Endothelial cell (in vitro differentiated cells): ENCODE measurements at regions not wholly inside any gene's neighbourhood (a gene's known extent, or its start where the extent isn't known, plus 50 kb on each side); places are given as distances from the start of the nearest gene placed in this dataset.

ENCODE experiments used
- DNase-seq: peaks from one replicate; pipeline ENCODE4 v3.0.0; 2021; ENCODE audit warnings: low spot score
- H3K27ac Mint-ChIP-seq: one replicate; pipeline ENCODE4 v1.8.0; 2021; ENCODE audit warnings: mixed read lengths, inconsistent platforms; ENCODE audit not compliant: unreplicated experiment
- H3K27me3 Mint-ChIP-seq: one replicate; pipeline ENCODE4 v1.8.0; 2021; ENCODE audit warnings: mild to moderate bottlenecking, moderate library complexity, mixed read lengths, inconsistent platforms; ENCODE audit not compliant: unreplicated experiment
- H3K36me3 Mint-ChIP-seq: one replicate; pipeline ENCODE4 v1.8.0; 2021; ENCODE audit warnings: mild to moderate bottlenecking, low read depth, mixed read lengths, inconsistent platforms; ENCODE audit not compliant: unreplicated experiment
- H3K4me1 Mint-ChIP-seq: one replicate; pipeline ENCODE4 v1.8.0; 2021; ENCODE audit warnings: mild to moderate bottlenecking, mixed read lengths, inconsistent platforms; ENCODE audit not compliant: unreplicated experiment
- H3K4me3 Mint-ChIP-seq: one replicate; pipeline ENCODE4 v1.8.0; 2021; ENCODE audit warnings: mild to moderate bottlenecking, mixed read lengths, inconsistent platforms; ENCODE audit not compliant: unreplicated experiment
- H3K9me3 Mint-ChIP-seq: one replicate; pipeline ENCODE4 v1.8.0; 2021; ENCODE audit warnings: mixed read lengths, inconsistent platforms; ENCODE audit not compliant: unreplicated experiment
- TF ChIP-seq, protein P1 (sequence below): fragments of 200-600 bp; sonication (generic); IDR thresholded peaks from one replicate; pipeline ENCODE4 v1.5.0; 2021; ENCODE audit warnings: antibody characterized with exemption; ENCODE audit not compliant: unreplicated experiment

DNA sequence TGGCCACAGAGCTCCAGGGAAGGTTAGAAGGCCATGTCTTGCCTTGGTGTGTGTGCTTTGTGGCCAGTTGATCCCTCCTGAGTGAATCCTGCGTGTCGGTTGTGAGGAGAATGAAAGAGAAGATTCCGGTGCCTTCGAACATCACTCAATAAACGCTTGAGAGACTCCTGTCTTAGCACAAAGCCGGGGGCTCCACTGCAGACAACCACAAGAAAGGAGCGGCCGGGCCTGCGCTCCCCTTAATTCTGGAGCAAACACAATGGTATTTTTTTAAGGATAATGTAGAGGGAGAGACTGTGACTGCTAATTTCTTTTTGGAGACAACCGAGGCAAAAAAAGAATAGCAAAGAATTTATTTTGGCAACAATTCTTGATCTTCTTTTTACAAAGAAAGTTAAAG lies 286.8 kb upstream of the SHH start:
- Mint-ChIP-seq H3K9me3 (no peaks in the 10 kb centered on the region), H3K4me1 (no peaks in the 10 kb centered on the region), H3K4me3 (no peak overlapping the region), H3K36me3 (no peaks in the 10 kb centered on the region), H3K27me3 (no peaks in the 10 kb centered on the region), H3K27ac (no peak overlapping the region)
- no peak for DNase-seq
- TF ChIP-seq, protein P1, sequence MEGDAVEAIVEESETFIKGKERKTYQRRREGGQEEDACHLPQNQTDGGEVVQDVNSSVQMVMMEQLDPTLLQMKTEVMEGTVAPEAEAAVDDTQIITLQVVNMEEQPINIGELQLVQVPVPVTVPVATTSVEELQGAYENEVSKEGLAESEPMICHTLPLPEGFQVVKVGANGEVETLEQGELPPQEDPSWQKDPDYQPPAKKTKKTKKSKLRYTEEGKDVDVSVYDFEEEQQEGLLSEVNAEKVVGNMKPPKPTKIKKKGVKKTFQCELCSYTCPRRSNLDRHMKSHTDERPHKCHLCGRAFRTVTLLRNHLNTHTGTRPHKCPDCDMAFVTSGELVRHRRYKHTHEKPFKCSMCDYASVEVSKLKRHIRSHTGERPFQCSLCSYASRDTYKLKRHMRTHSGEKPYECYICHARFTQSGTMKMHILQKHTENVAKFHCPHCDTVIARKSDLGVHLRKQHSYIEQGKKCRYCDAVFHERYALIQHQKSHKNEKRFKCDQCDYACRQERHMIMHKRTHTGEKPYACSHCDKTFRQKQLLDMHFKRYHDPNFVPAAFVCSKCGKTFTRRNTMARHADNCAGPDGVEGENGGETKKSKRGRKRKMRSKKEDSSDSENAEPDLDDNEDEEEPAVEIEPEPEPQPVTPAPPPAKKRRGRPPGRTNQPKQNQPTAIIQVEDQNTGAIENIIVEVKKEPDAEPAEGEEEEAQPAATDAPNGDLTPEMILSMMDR, result no peak

DNA sequence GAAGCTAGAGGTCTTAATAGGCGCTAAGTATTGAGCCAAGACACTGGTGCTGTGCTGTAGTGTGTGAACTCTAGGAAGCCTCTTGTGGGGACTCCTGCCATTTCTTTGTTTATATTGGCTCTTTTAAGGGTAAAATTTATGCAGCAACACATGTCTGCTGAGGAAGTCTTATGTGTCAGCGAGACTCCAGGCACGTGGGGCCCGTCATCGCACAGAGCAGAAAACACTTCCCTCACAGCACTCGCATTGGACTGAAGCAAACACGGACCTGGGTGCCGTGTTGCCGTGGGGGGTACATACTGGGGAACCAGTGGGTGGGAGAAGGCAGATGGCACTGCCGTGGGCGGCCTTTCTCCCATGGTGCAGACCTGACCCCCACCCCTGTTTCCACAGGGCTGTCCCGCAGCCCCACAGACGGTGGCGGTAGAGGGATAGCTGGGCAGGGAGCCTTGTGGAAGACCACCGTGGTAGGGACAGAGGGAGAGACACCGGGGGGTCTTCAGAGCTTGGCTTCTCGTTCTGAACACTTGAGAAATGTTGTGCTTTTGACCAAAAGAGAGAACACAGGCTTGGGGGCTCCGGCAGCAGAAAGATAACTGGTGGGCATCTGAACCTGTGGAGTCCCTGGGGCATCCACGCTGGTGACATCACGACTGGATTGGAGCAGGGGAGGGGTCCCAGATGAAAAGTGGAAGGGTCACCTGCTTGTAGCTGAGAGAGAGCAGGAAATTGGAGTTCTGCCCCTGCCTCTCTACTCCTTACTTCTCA lies 284.7 kb upstream of the SHH start:
- no peaks in the 10 kb centered on the region for H3K36me3 Mint-ChIP-seq
- no peaks in the 10 kb centered on the region for H3K4me1 Mint-ChIP-seq
- TF ChIP-seq, protein P1, result no peak
- H3K27ac Mint-ChIP-seq, result no peak overlapping the region
- no peak for DNase-seq
- H3K9me3 Mint-ChIP-seq, result no peaks in the 10 kb centered on the region
- no peak overlapping the region for H3K4me3 Mint-ChIP-seq
- H3K27me3 Mint-ChIP-seq, result no peaks in the 10 kb centered on the region

DNA sequence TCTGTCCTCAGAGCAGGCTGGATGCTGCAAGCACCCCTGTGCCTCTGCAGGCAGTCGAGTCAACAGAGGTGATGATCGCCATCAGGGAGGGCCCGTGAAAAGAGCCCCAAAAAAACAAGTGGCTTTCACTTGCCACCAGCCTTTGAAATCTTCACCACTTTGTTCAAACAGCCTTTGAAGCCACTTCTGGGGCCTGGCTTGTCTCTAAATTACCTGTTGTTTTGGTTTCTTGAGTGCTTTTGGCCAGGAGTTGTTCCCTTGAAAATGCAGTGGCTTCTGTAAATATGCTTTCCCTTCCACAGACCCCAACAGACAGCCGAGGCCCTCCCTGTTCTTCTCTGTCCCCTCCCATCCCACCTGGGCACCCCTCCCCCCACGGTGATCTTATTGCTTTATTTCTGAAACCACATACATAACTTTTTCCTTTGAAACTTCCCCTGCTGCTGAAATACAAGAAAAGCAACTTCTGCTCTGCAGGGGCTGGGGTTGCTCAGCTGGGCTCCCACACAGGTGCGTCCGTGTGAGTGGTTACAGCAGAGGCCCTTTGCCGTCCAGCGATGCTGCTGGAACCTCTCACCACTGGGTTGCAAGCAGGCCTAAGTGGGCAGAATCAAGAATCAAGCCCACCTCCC lies 283.8 kb upstream of the SHH start:
- H3K9me3 Mint-ChIP-seq, result no peaks in the 10 kb centered on the region
- no peak for DNase-seq
- H3K4me3 Mint-ChIP-seq, result no peak overlapping the region
- no peak overlapping the region for H3K27ac Mint-ChIP-seq
- no peaks in the 10 kb centered on the region for H3K27me3 Mint-ChIP-seq
- TF ChIP-seq, protein P1, result no peak
- H3K36me3 Mint-ChIP-seq, result no peaks in the 10 kb centered on the region
- H3K4me1 Mint-ChIP-seq, result no peaks in the 10 kb centered on the region

DNA sequence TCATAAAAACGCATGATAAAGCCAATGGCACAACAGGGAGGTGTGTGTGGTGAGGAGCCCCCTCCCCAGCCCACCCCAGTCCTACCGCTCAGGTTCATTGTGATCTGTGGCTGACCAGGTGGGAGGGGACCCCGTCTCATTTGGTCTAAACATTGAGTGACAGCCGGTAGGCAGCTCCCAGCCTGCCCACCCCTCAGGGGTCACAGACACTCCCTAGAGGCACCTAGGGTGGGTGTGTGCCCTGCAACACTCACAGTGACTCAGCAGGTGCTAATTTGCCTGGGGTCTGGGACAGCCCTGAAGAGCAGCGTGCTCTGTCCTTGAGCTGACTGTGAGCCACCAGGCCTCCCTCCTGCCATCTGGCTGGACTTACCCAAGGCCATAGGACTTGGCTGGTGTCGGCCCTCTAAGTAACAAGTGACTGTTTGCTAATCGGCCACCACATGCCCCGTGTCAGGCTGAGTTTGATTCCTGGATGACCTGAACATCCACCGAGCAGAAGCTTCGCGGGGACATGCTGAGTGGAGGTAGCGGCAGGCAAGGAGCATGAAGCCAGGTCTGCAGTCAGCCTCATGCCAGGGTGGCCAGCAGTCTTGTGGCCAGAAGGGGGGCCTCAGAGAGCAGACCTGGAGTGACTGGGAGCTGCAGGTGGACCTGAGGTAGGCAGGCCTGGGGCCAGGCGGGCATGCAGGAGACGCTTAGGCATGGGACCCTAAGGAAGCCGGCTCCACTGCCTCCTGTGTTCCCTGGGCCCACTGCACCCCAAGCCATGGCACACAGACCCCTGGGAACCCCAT lies 282.3 kb upstream of the SHH start:
- Mint-ChIP-seq H3K4me3 (no peak overlapping the region), H3K4me1 (no peaks in the 10 kb centered on the region), H3K9me3 (no peaks in the 10 kb centered on the region), H3K27ac (no peak overlapping the region), H3K36me3 (no peaks in the 10 kb centered on the region), H3K27me3 (no peaks in the 10 kb centered on the region)
- no peak for DNase-seq
- TF ChIP-seq, protein P1, result no peak

DNA sequence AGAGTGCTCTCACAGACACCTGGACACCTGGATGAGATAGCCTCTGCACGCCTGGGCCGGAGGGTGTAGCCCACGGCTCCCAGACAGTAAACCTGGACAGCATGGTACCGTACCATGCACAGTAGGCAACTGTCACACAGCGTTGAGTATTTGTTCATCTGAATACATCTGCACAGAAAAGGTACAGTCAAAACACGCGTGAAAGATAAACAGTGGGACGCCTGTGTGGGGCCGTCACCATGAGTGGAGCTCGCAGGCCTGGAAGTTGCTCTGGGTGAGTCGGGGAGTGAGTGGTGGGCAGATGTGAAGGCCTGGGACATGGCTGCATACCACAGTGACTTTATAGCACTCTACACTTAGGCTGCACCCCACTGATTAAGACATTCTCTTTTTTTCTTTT lies 280.0 kb upstream of the SHH start:
- Mint-ChIP-seq H3K27me3 (no peaks in the 10 kb centered on the region), H3K36me3 (no peaks in the 10 kb centered on the region), H3K4me1 (no peaks in the 10 kb centered on the region), H3K9me3 (no peaks in the 10 kb centered on the region), H3K27ac (no peak overlapping the region), H3K4me3 (no peak overlapping the region)
- TF ChIP-seq, protein P1, result no peak
- no peak for DNase-seq
